Trophoblast cell (in vitro differentiated cells and primary cell): ENCODE measurements at regions not wholly inside any gene's neighbourhood (a gene's known extent, or its start where the extent isn't known, plus 50 kb on each side); places are given as distances from the start of the nearest gene placed in this dataset.
A peak's percentile ranks its signal among the peaks of the same experiment; 100 is the strongest.

Experiments used
- DNase-seq, 2 donors: peaks; one replicate each; pipeline ENCODE4 v3.0.0-alpha.2; 2016
- H2AFZ ChIP-seq: 2 replicates; pipeline ENCODE4 v1.6.1; 2013; ENCODE audit warnings: low read length, moderate library complexity, mild to moderate bottlenecking; ENCODE audit not compliant: insufficient read depth, poor library complexity
- H2AK5ac ChIP-seq: 2 replicates; pipeline ENCODE4 v1.6.1; 2013; ENCODE audit warnings: mild to moderate bottlenecking, low read length
- H2BK120ac ChIP-seq: 2 replicates; pipeline ENCODE4 v1.6.1; 2013; ENCODE audit warnings: low read length, mild to moderate bottlenecking, moderate library complexity; ENCODE audit not compliant: insufficient read depth, poor library complexity
- H2BK12ac ChIP-seq: 2 replicates; pipeline ENCODE4 v1.6.1; 2013; ENCODE audit warnings: mild to moderate bottlenecking, low read length, moderate library complexity
- H2BK5ac ChIP-seq: 2 replicates; pipeline ENCODE4 v1.6.1; 2013; ENCODE audit warnings: low read length, low read depth, moderate library complexity, mild to moderate bottlenecking; ENCODE audit not compliant: poor library complexity
- H3K14ac ChIP-seq: 2 replicates; pipeline ENCODE4 v1.6.1; 2013; ENCODE audit warnings: mild to moderate bottlenecking, low read length
- H3K18ac ChIP-seq: 2 replicates; pipeline ENCODE4 v1.6.1; 2013; ENCODE audit warnings: mild to moderate bottlenecking, low read length
- H3K23ac ChIP-seq: 2 replicates; pipeline ENCODE4 v1.6.1; 2013; ENCODE audit warnings: low read length
- H3K27ac ChIP-seq: 2 replicates; pipeline ENCODE4 v1.5.1; 2013; ENCODE audit warnings: low read depth, mild to moderate bottlenecking, inconsistent platforms, low read length, moderate library complexity
- H3K27me3 ChIP-seq: 2 replicates; pipeline ENCODE4 v1.6.1; 2013; ENCODE audit warnings: inconsistent platforms, mild to moderate bottlenecking, low read length, moderate library complexity; ENCODE audit not compliant: insufficient read depth
- H3K36me3 ChIP-seq, 2 experiments: 1 replicate in 1 of 2; 2 replicates in 1 of 2; pipeline ENCODE4 v1.6.1; 2013; ENCODE audit warnings: low read length in 2 of 2, mild to moderate bottlenecking in 2 of 2, moderate library complexity in 1 of 2; ENCODE audit not compliant: insufficient read depth in 2 of 2, control insufficient read depth in 1 of 2
- H3K4ac ChIP-seq: 2 replicates; pipeline ENCODE4 v1.6.1; 2013; ENCODE audit warnings: low read depth, mild to moderate bottlenecking, low read length, moderate library complexity
- H3K4me1 ChIP-seq, 2 experiments: 1 replicate in 1 of 2; 2 replicates in 1 of 2; pipeline ENCODE4 v1.6.1; 2013; ENCODE audit warnings: low read length in 2 of 2, mild to moderate bottlenecking in 2 of 2, moderate library complexity in 1 of 2; ENCODE audit not compliant: insufficient read depth in 2 of 2, control insufficient read depth in 1 of 2
- H3K4me2 ChIP-seq: 2 replicates; pipeline ENCODE4 v1.6.1; 2013; ENCODE audit warnings: inconsistent platforms, mild to moderate bottlenecking, low read length, moderate library complexity
- H3K4me3 ChIP-seq: 2 replicates; pipeline ENCODE4 v1.5.1; 2013; ENCODE audit warnings: mild to moderate bottlenecking, low read depth, low read length, inconsistent platforms
- H3K79me1 ChIP-seq: one replicate; pipeline ENCODE4 v1.6.1; 2013; ENCODE audit warnings: low read length
- H3K79me2 ChIP-seq: 2 replicates; pipeline ENCODE4 v1.6.1; 2013; ENCODE audit warnings: low read length, mild to moderate bottlenecking; ENCODE audit not compliant: control insufficient read depth, insufficient read depth, poor library complexity
- H3K9ac ChIP-seq: 2 replicates; pipeline ENCODE4 v1.6.1; 2013; ENCODE audit warnings: mild to moderate bottlenecking, low read length
- H3K9me3 ChIP-seq: 2 replicates; pipeline ENCODE4 v1.6.1; 2013; ENCODE audit warnings: low read depth, mild to moderate bottlenecking, control low read depth, inconsistent platforms, low read length; ENCODE audit not compliant: insufficient read depth
- H4K12ac ChIP-seq: 2 replicates; pipeline ENCODE4 v1.6.1; 2013; ENCODE audit warnings: low read depth, mild to moderate bottlenecking, low read length, moderate library complexity
- H4K8ac ChIP-seq: 2 replicates; pipeline ENCODE4 v1.6.1; 2013; ENCODE audit warnings: low read depth, mild to moderate bottlenecking, low read length, moderate library complexity
- H4K91ac ChIP-seq: one replicate; pipeline ENCODE4 v1.6.1; 2013; ENCODE audit warnings: low read depth, mild to moderate bottlenecking, low read length, moderate library complexity
- WGBS: extraction: QIAGEN DNeasy Blood & Tissue Kit; methylation state at CpG from one replicate; pipeline ENCODE4 v1.1.7; 2013; ENCODE audit warnings: missing lambda C conversion rate; ENCODE audit not compliant: insufficient read length, insufficient coverage; ENCODE audit errors: extremely low coverage; 5-methylcytosine and 5-hydroxymethylcytosine counted together

- Histone ChIP-seq H3K4me1 (peaks cover 19 to 26% of the 10 kb centered on the region in 2 experiments), H2BK5ac (peak overlapping the region; percentile 76), H3K79me1 (peaks cover 17% of the 10 kb centered on the region), H2BK12ac (peak overlapping the region; percentile 74), H2BK120ac (peak overlapping the region; percentile 69), H4K12ac (no peak overlapping the region), H3K9me3 (no peaks in the 10 kb centered on the region), H3K14ac (peak overlapping the region; percentile 48), H3K27ac (peak overlapping the region; percentile 75), H3K36me3 (peaks cover 0 to 4% of the 10 kb centered on the region in 2 experiments), H4K8ac (no peak overlapping the region), H3K4me2 (peak overlapping the region; percentile 39), H3K27me3 (no peaks in the 10 kb centered on the region), H2AFZ (no peak overlapping the region), H3K4me3 (no peak overlapping the region), H3K9ac (no peak overlapping the region), H3K4ac (peak overlapping the region; percentile 21), H4K91ac (peak overlapping the region; percentile 76), H2AK5ac (no peak overlapping the region), H3K79me2 (peaks cover 6% of the 10 kb centered on the region), H3K23ac (no peak overlapping the region), H3K18ac (no peak overlapping the region)
- no CpG with 5 or more reads among the region's 13 CpGs for WGBS
- DNase-seq = peak; percentile 88 to 93
These were observed 204.6 kb upstream of the IL12A start for GRCh38 chr3:159783780-159784742.

GRCh38 chr3:159785273-159785708 lies 203.3 kb upstream of the IL12A start:
- H3K27me3 ChIP-seq = no peaks in the 10 kb centered on the region
- H3K4ac ChIP-seq = no peak overlapping the region
- no peak overlapping the region for H3K9ac ChIP-seq
- no peak overlapping the region for H3K23ac ChIP-seq
- H3K18ac ChIP-seq = no peak overlapping the region
- H3K4me1 ChIP-seq = peaks cover 26 to 29% of the 10 kb centered on the region in 2 experiments
- WGBS = no CpG with 5 or more reads among the region's 1 CpG
- H3K4me3 ChIP-seq = no peak overlapping the region
- H3K9me3 ChIP-seq = no peaks in the 10 kb centered on the region
- H4K91ac ChIP-seq = no peak overlapping the region
- no peak overlapping the region for H2AFZ ChIP-seq
- H3K4me2 ChIP-seq = no peak overlapping the region
- peak in 1 of 2 donors; percentile 12 for DNase-seq
- H2BK120ac ChIP-seq = no peak overlapping the region
- no peak overlapping the region for H3K27ac ChIP-seq
- no peak overlapping the region for H3K14ac ChIP-seq
- peaks cover 0 to 4% of the 10 kb centered on the region in 2 experiments for H3K36me3 ChIP-seq
- H2BK5ac ChIP-seq = no peak overlapping the region
- no peak overlapping the region for H4K8ac ChIP-seq
- peaks cover 20% of the 10 kb centered on the region for H3K79me1 ChIP-seq
- H2BK12ac ChIP-seq = no peak overlapping the region
- H3K79me2 ChIP-seq = peaks cover 8% of the 10 kb centered on the region
- no peak overlapping the region for H2AK5ac ChIP-seq
- no peak overlapping the region for H4K12ac ChIP-seq

GRCh38 chr3:159786489-159787177 lies 202.0 kb upstream of the IL12A start:
- H3K27me3 ChIP-seq = no peaks in the 10 kb centered on the region
- no peak for DNase-seq
- WGBS = no CpG with 5 or more reads among the region's 9 CpGs
- peaks cover 0 to 3% of the 10 kb centered on the region in 2 experiments for H3K36me3 ChIP-seq
- no peak overlapping the region for H3K4me3 ChIP-seq
- H3K27ac ChIP-seq = peak overlapping the region; percentile 93
- no peak overlapping the region for H4K12ac ChIP-seq
- peaks cover 23% of the 10 kb centered on the region for H3K79me1 ChIP-seq
- peak overlapping the region; percentile 59 for H3K14ac ChIP-seq
- H2BK5ac ChIP-seq = peak overlapping the region; percentile 77
- H3K9ac ChIP-seq = no peak overlapping the region
- H3K79me2 ChIP-seq = peaks cover 10% of the 10 kb centered on the region
- no peak overlapping the region for H3K23ac ChIP-seq
- H2BK12ac ChIP-seq = peak overlapping the region; percentile 80
- peak overlapping the region; percentile 72 for H4K91ac ChIP-seq
- H2AK5ac ChIP-seq = peak overlapping the region; percentile 89
- peak overlapping the region; percentile 30 for H2AFZ ChIP-seq
- peak overlapping the region; percentile 63 for H3K18ac ChIP-seq
- H3K4me2 ChIP-seq = no peak overlapping the region
- H2BK120ac ChIP-seq = peak overlapping the region; percentile 90
- H3K4ac ChIP-seq = peak overlapping the region; percentile 81
- H3K9me3 ChIP-seq = no peaks in the 10 kb centered on the region
- peaks cover 29 to 31% of the 10 kb centered on the region in 2 experiments for H3K4me1 ChIP-seq
- peak overlapping the region; percentile 46 for H4K8ac ChIP-seq

- WGBS = no CpG with 5 or more reads among the region's 4 CpGs
These were observed 201.5 kb upstream of the IL12A start for GRCh38 chr3:159787178-159787574.

More at GRCh38 chr3:159787178-159787574, 201.5 kb upstream of the IL12A start:
- H4K12ac ChIP-seq = no peak overlapping the region
- no peak overlapping the region for H2BK120ac ChIP-seq
- H2AK5ac ChIP-seq = no peak overlapping the region
- H3K27me3 ChIP-seq = no peaks in the 10 kb centered on the region
- no peak overlapping the region for H3K4me2 ChIP-seq
- peak overlapping the region; percentile 77 for H2BK5ac ChIP-seq
- no peak overlapping the region for H3K14ac ChIP-seq
- peaks cover 29 to 31% of the 10 kb centered on the region in 2 experiments for H3K4me1 ChIP-seq
- H3K23ac ChIP-seq = no peak overlapping the region
- H3K9ac ChIP-seq = no peak overlapping the region
- H3K79me2 ChIP-seq = peaks cover 12% of the 10 kb centered on the region
- H4K8ac ChIP-seq = no peak overlapping the region
- no peak overlapping the region for H3K18ac ChIP-seq
- H3K36me3 ChIP-seq = peaks cover 0 to 3% of the 10 kb centered on the region in 2 experiments
- peaks cover 23% of the 10 kb centered on the region for H3K79me1 ChIP-seq
- peak; percentile 84 to 94 for DNase-seq
- H3K4ac ChIP-seq = no peak overlapping the region
- no peak overlapping the region for H4K91ac ChIP-seq
- no peak overlapping the region for H2AFZ ChIP-seq
- H2BK12ac ChIP-seq = no peak overlapping the region
- peak overlapping the region; percentile 93 for H3K27ac ChIP-seq
- no peaks in the 10 kb centered on the region for H3K9me3 ChIP-seq
- no peak overlapping the region for H3K4me3 ChIP-seq
